ENCODE measurements at regions not wholly inside any gene's neighbourhood (a gene's known extent, or its start where the extent isn't known, plus 50 kb on each side); places are given as distances from the start of the nearest gene placed in this dataset.

DNA sequence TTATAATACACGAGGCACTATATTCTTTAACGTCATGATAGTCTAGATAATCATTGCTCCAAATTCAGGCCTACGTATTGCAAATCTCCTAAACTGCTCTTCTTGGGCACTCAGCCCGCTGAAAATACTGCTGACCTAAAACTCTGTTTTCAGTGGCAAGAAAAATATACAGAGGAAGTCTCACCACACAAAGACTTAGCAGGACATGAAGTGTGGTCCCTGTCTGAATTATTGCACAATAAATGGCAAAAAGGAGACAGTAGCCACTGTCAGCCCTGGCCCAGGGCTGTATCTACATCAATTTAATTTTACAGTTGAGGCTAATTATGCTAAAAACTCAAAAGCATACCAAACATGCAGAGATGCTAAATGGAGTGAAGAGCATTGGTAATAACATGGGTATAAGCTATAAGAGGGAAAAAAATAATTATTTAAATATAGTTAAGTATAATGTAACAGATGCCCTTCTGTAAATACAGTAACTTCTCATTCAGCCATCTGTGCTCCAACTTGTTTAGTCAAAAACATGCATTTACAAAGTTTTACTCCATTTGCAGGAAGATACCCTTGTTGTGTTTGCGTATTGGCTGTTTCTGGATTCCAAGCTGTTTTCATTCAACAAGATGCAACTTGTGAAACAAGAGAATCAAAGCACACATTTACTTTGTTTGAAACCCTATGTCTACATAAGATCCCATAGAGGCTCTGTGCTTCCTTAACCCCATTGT lies 800.0 kb upstream of the LUZP2 start:
- no peak for DNase-seq

- DNase-seq = no peak
Observed at GRCh38 chr11:23704183-23704582, 792.7 kb upstream of the LUZP2 start.

DNA sequence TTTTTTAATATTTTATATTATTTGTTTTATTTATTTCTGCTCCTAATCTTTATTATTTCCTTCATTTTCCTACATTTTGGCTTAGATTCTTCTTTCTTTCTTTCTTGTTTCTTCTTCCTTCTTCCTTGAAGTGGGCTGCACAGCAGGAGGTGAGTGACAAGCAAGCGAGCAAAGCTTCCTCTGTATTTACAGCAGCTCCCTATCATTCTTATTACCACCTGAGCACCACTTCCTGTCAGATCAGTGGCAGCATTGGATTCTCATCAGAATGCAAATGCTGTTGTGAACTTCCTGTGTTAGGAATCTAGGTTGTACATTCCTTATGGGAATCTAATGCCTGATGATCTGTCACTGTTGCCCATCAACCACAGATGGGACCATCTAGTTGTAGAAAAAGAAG lies 784.9 kb upstream of the LUZP2 start:
- DNase-seq = no peak

DNA sequence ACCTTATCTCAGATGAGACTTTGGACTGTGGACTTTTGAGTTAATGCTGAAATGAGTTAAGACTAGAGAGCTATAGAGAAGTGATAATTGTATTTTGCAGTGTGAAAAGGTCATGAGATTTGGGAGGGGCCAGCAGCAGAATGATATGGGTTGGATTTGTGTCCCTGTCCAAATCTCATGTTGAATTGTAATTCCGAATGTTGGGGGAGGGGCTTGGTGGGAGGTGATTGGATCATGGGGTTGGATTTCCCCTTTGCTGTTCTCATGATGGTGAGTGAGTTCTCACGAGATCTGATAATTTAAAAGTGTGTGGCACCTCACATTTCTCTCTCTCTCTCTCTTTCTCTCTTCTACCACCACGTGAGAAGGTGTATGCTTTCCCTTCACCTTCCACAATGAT lies 777.8 kb upstream of the LUZP2 start:
- no peak for DNase-seq

DNA sequence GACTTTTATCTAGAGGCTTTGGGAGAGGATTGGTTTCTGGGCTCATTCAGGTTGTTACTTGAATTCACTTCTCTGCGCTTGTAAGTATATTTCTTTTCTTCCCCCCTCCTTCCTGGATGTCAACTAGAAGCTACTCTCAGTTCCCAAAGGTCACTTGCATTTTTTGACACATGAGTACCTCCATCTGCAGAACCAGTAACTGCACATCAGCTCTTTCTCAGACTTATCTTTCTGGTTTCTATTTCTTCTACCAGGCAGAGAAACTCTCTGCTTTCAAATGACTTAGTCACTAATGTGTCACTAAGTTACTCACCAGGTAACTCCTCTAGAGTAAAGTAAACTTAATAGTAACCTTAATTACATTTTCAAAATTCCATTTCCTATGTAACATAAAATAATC lies 773.0 kb upstream of the LUZP2 start:
- DNase-seq = no peak

- no peak for DNase-seq
Observed at GRCh38 chr11:23725752-23726151, 771.1 kb upstream of the LUZP2 start.

GRCh38 chr11:23727387-23727786 lies 769.5 kb upstream of the LUZP2 start:
- DNase-seq = no peak

DNA sequence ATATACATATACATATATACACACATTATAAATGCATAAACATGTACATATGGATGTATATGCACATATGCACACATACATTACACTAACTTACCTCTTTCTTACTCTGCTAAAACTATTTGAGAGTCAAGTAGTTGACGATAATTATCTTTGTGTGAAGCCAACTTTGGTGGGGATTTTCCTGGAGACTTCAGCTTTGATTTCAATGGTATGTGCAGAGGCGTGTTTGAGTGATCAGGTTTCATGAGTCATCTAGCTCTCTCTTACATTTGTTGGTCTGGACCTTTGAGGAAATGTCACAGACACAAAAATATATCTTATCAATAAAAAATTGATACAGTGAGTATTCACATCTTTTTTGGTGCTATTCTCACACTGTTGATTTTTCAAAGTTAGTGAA lies 769.1 kb upstream of the LUZP2 start:
- no peak for DNase-seq

DNA sequence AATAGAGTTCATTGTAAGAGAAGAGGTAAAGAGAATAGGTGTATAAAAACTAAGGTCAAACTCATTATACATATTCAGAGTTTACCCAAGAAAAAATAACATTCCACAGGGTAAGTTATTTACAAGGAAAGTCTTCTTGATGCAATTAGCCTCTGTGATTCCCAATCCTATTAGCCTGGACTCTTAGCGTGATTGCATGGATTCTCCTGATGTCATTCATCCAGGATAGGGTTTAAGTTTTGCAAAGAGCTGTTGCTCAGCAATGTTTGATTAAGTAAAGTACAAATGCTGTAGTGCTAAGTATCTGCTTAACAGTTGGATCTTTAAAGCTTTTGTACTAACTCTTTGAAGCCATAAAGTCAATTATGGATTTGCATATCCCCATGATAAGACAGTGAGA lies 767.8 kb upstream of the LUZP2 start:
- DNase-seq = no peak

- no peak for DNase-seq
Observed at GRCh38 chr11:23730307-23730998, 766.4 kb upstream of the LUZP2 start.

- DNase-seq = no peak
Observed at GRCh38 chr11:23732026-23732425, 764.8 kb upstream of the LUZP2 start.

GRCh38 chr11:23746896-23747295 lies 750.0 kb upstream of the LUZP2 start:
- no peak for DNase-seq

DNA sequence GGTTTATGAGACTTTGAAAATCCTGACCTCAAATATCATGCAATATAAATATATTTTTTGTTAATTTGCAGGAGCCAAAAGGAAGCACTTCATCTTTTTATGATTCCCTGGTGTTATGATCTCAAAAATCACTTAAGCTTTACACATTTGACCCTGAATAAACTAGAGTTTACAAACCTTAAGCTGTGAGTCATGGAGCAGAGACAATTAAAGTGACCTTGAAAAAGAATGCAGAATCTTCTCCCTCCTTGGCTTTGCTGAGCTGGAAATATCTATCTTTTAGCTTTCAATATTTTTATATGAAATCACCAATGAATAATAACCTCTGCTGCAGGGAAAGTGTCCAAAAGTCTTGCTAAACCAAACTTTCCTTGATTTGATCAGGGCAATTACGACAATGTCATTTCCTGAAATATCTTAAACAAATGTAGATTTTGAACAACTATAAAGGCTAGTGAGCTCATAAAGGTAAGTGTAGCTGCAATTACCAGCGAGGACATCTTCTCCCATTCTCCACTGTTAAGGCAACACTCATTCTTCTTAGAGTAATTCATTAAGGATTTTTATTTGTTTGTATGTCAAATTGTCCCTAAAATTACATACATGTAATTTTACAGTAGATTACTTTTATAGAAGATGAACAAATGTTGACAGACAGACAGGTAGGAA lies 747.0 kb upstream of the LUZP2 start:
- DNase-seq = no peak

DNA sequence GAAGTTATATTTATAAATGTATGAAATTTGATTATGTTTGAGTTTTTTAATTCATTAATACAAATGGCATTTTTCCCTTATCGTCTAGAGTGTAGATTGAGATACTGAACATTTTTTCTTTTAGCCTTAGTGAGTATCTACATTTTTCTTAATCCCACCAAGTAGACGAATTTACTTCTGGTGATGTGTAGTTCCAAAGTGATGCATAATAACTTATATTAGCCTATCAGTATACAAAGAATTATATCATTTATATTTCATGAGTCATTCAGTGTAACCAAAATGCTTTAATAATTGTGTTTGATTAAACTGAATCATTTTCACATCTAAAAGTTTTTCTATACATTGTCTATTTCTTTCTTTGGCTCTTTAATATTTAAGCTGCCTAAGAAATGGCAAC lies 745.6 kb upstream of the LUZP2 start:
- no peak for DNase-seq

GRCh38 chr11:23755076-23755475 lies 741.8 kb upstream of the LUZP2 start:
- no peak for DNase-seq

GRCh38 chr11:23755769-23756168 lies 741.1 kb upstream of the LUZP2 start:
- no peak for DNase-seq

- no peak for DNase-seq
Observed at GRCh38 chr11:23759489-23759888, 737.4 kb upstream of the LUZP2 start.

DNA sequence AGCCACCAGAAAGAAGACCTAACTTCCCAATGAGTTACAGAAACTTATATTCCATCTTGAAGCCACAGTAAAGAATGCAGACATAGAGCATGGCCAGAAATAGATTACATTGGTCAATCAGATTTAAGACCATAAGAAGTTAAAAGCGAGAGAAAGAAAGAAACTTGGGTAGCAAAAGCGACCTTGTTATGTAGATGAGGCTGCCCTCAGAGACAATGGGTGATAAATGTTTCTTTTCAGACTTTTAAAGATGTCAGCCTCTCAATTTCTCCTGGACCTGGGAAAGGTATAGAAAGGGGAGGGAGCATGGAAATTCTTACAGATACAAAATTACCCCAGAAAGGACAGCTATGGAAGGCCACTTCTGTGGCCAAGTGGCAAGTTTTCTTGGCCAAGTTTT lies 732.6 kb upstream of the LUZP2 start:
- DNase-seq = no peak

DNA sequence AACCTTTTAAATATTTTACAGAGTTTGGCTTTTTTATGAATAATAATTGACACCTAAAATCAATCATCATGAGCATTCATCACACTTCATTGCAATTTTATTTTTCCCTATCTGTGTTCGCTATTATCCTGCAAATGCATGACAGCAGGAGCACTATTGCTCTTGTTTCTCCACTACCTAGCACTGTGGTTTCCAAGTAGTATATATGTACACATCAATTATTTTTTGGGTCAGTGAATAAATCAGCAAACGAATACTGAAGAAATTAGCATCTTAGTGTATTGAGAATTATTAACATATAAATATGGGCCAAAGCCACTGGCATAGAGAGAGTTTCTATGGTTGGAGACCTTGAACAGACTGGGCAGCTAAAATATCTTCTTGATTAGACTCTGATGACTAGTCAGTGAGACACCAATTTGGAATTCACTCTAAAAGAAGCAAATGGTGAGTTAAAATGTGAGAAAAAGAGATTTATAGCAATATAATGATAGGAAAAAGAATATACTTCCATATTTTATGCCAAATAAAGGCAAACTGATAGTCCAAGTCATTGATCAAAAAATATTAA lies 731.1 kb upstream of the LUZP2 start:
- no peak for DNase-seq

DNA sequence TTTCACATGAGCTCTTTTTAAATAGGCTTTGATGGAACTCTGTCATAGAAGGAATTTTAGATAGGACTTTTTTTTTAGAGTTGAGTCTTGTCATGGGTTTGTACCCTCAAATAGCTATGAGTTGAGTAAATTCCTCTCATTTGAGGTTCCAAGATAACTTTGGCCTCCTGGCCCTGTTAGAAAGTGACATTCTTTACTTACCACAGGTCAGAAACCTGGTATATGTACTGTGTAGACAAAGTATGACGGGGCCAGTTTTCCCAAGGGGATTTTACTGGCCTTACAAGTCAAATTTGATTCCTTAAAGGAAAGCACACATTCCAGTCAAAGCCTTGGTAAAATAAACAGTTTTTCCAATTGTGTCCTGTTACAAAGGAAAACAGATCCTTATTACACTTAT lies 729.3 kb upstream of the LUZP2 start:
- no peak for DNase-seq

DNA sequence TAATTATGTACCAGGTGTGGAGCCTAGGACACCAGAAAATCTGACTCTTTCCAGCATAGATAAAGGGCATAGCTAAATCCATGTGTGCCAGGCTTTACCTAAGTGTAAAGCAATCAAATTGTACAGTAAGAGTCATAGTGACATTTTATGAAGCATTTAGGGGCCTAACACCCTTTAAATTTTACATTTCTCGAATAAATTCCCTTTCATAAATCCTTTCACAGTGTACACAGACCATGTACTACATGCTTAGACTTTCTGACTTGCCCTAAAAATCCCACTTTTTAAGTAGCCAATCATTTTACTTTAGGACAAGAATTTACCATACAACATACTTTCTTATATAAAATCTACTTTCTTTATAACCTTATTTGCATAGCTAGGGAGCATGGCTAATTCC lies 727.6 kb upstream of the LUZP2 start:
- DNase-seq = no peak

DNA sequence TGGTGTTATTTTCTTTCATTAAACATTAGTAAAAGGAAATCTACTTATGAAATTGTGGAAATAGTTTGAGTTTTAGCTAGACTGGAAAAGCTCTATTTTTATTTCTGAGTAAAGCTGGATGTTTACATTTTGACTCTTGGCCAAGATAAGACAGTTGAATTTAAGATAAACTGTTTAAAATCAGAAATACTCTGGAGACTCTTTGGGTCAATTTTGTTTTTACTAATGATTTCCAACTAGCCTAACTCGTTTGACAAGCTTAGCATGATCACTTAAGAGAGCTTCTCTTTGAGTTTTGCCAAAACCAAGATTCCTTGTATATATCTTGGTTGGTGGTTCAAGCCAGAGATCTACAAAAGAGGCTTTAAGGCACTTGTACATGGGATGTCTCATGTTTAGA lies 724.8 kb upstream of the LUZP2 start:
- no peak for DNase-seq

- no peak for DNase-seq
Observed at GRCh38 chr11:23778971-23779370, 717.9 kb upstream of the LUZP2 start.

- DNase-seq = no peak
Observed at GRCh38 chr11:23780231-23780630, 716.6 kb upstream of the LUZP2 start.

Data from CD4-positive, alpha-beta T cell treated with Interleukin-10 for 1 hour (primary cell).